H9 (cell line): ENCODE measurements at regions not wholly inside any gene's neighbourhood (a gene's known extent, or its start where the extent isn't known, plus 50 kb on each side); places are given as distances from the start of the nearest gene placed in this dataset.

Source experiments
- DNase-seq: peaks from one replicate; pipeline ENCODE4 v3.0.0-alpha.2; 2017
- H2AFZ ChIP-seq: one replicate; pipeline ENCODE4 v1.6.1; 2013; ENCODE audit warnings: mild to moderate bottlenecking, low read length, control low read depth, moderate library complexity
- H2AK5ac ChIP-seq: 2 replicates; pipeline ENCODE4 v1.6.1; 2013; ENCODE audit warnings: low read length, control low read depth, mixed read lengths; ENCODE audit not compliant: insufficient read length
- H2BK120ac ChIP-seq: one replicate; pipeline ENCODE4 v1.6.1; 2013; ENCODE audit warnings: low read depth, mild to moderate bottlenecking, low read length, control low read depth, inconsistent platforms; ENCODE audit not compliant: poor library complexity, severe bottlenecking
- H2BK12ac ChIP-seq: 2 replicates; pipeline ENCODE4 v1.6.1; 2013; ENCODE audit warnings: low read length, control low read depth, mixed read lengths, low read depth; ENCODE audit not compliant: insufficient read length
- H2BK15ac ChIP-seq: 2 replicates; pipeline ENCODE4 v1.6.1; 2013; ENCODE audit warnings: low read depth, low read length, control low read depth
- H2BK20ac ChIP-seq: one replicate; pipeline ENCODE4 v1.6.1; 2013; ENCODE audit warnings: low read depth, mild to moderate bottlenecking, low read length, control low read depth, inconsistent platforms; ENCODE audit not compliant: poor library complexity, severe bottlenecking
- H2BK5ac ChIP-seq: 2 replicates; pipeline ENCODE4 v1.6.1; 2013; ENCODE audit warnings: low read length, control low read depth, mixed read lengths; ENCODE audit not compliant: insufficient read length
- H3K14ac ChIP-seq: 2 replicates; pipeline ENCODE4 v1.6.1; 2013; ENCODE audit warnings: low read length, control low read depth; ENCODE audit not compliant: insufficient read depth
- H3K18ac ChIP-seq: 2 replicates; pipeline ENCODE4 v1.6.1; 2013; ENCODE audit warnings: low read depth, mild to moderate bottlenecking, mixed read lengths, low read length, control low read depth; ENCODE audit not compliant: insufficient read length
- H3K23ac ChIP-seq: 2 replicates; pipeline ENCODE4 v1.6.1; 2013; ENCODE audit warnings: low read length, control low read depth, mixed read lengths, low read depth; ENCODE audit not compliant: insufficient read length
- H3K23me2 ChIP-seq: 2 replicates; pipeline ENCODE4 v1.6.1; 2013; ENCODE audit warnings: low read depth, mild to moderate bottlenecking, mixed read lengths, low read length, control low read depth; ENCODE audit not compliant: insufficient read length, poor library complexity, severe bottlenecking
- H3K27ac ChIP-seq: 2 replicates; pipeline ENCODE4 v1.5.1; 2013; ENCODE audit warnings: low read length, control low read depth, mixed read lengths, low read depth; ENCODE audit not compliant: insufficient read length
- H3K27me3 ChIP-seq: 2 replicates; pipeline ENCODE4 v1.6.1; 2013; ENCODE audit warnings: low read length, control low read depth, inconsistent platforms; ENCODE audit not compliant: insufficient read depth
- H3K4ac ChIP-seq: 2 replicates; pipeline ENCODE4 v1.6.1; 2013; ENCODE audit warnings: low read depth, mild to moderate bottlenecking, control low read depth, inconsistent platforms, low read length, moderate library complexity
- H3K4me1 ChIP-seq: 2 replicates; pipeline ENCODE4 v1.6.1; 2013; ENCODE audit warnings: low read length, control low read depth, inconsistent platforms; ENCODE audit not compliant: insufficient read depth
- H3K4me2 ChIP-seq: 2 replicates; pipeline ENCODE4 v1.6.1; 2013; ENCODE audit warnings: low read length, control low read depth, mixed read lengths; ENCODE audit not compliant: insufficient read length, insufficient read depth
- H3K56ac ChIP-seq: 2 replicates; pipeline ENCODE4 v1.6.1; 2013; ENCODE audit warnings: low read depth, mild to moderate bottlenecking, mixed read lengths, low read length, control low read depth; ENCODE audit not compliant: insufficient read length
- H3K79me1 ChIP-seq: 2 replicates; pipeline ENCODE4 v1.6.1; 2013; ENCODE audit warnings: low read depth, mild to moderate bottlenecking, moderate library complexity, low read length, control low read depth, inconsistent platforms; ENCODE audit not compliant: insufficient read depth, poor library complexity, severe bottlenecking
- H3K79me2 ChIP-seq: 2 replicates; pipeline ENCODE4 v1.6.1; 2013; ENCODE audit warnings: low read length, control low read depth, inconsistent platforms; ENCODE audit not compliant: insufficient read depth
- H3K9ac ChIP-seq: 2 replicates; pipeline ENCODE4 v1.6.1; 2013; ENCODE audit warnings: low read length, control low read depth, mixed read lengths; ENCODE audit not compliant: insufficient read length; ENCODE audit errors: extremely low read depth
- H3K9me3 ChIP-seq: one replicate; pipeline ENCODE4 v1.6.1; 2013; ENCODE audit warnings: low read depth, low read length, inconsistent platforms; ENCODE audit not compliant: control insufficient read depth
- H3T11ph ChIP-seq: one replicate; pipeline ENCODE4 v1.6.1; 2013; ENCODE audit warnings: mild to moderate bottlenecking, low read length, control low read depth, inconsistent platforms
- H4K20me1 ChIP-seq: one replicate; pipeline ENCODE4 v1.6.1; 2013; ENCODE audit not compliant: control insufficient read depth, insufficient read length, insufficient read depth
- H4K5ac ChIP-seq: 2 replicates; pipeline ENCODE4 v1.6.1; 2013; ENCODE audit warnings: low read depth, mild to moderate bottlenecking, mixed read lengths, low read length, control low read depth; ENCODE audit not compliant: insufficient read length
- H4K8ac ChIP-seq: replicated peaks from 2 replicates; pipeline ENCODE4 v1.6.1; 2013; ENCODE audit warnings: low read length, control low read depth, mixed read lengths, low read depth; ENCODE audit not compliant: insufficient read length
- H4K91ac ChIP-seq: 2 replicates; pipeline ENCODE4 v1.6.1; 2013; ENCODE audit warnings: low read depth, mild to moderate bottlenecking, moderate library complexity, mixed read lengths, low read length, control low read depth; ENCODE audit not compliant: insufficient read length
- H3K27ac Mint-ChIP-seq, 3 experiments: 2 replicates in 2 of 3; 3 replicates in 1 of 3; pipeline ENCODE4 v1.8.0; 2020 to 2021; ENCODE audit warnings: mixed read lengths in 3 of 3, mild to moderate bottlenecking in 1 of 3, moderate library complexity in 1 of 3
- H3K27me3 Mint-ChIP-seq: 2 replicates; pipeline ENCODE4 v1.8.0; 2021; ENCODE audit warnings: low read depth, mild to moderate bottlenecking, moderate library complexity, mixed read lengths
- H3K36me3 Mint-ChIP-seq, 3 experiments: 2 replicates in 2 of 3; 3 replicates in 1 of 3; pipeline ENCODE4 v1.8.0; 2020 to 2021; ENCODE audit warnings: low read depth in 3 of 3, mixed read lengths in 3 of 3; ENCODE audit not compliant: insufficient read depth in 1 of 3
- H3K4me1 Mint-ChIP-seq, 2 experiments: 2 replicates each; pipeline ENCODE4 v1.8.0; 2020; ENCODE audit warnings: mixed read lengths in 2 of 2
- H3K4me3 Mint-ChIP-seq, 2 experiments: 2 replicates in 1 of 2; 3 replicates in 1 of 2; pipeline ENCODE4 v1.8.0; 2020 to 2021; ENCODE audit warnings: mild to moderate bottlenecking in 2 of 2, mixed read lengths in 2 of 2, moderate library complexity in 1 of 2
- H3K9me3 Mint-ChIP-seq, 2 experiments: 2 replicates in 1 of 2; 3 replicates in 1 of 2; pipeline ENCODE4 v1.8.0; 2020; ENCODE audit warnings: mild to moderate bottlenecking in 2 of 2, mixed read lengths in 2 of 2, moderate library complexity in 1 of 2
- WGBS: extraction: QIAGEN DNeasy Blood & Tissue Kit; methylation state at CpG from one replicate; pipeline ENCODE4 v1.1.7; 2013; ENCODE audit warnings: missing lambda C conversion rate, low lambda C conversion rate, mixed read lengths; ENCODE audit not compliant: insufficient read length; ENCODE audit errors: extremely low coverage; 5-methylcytosine and 5-hydroxymethylcytosine counted together
- TF ChIP-seq, protein P1 (sequence below): fragments of 200-600 bp; sonication (generic); conservative IDR thresholded peaks from 3 replicates; pipeline ENCODE4 v1.8.0; 2021; ENCODE audit warnings: antibody characterized with exemption, mild to moderate bottlenecking

DNA sequence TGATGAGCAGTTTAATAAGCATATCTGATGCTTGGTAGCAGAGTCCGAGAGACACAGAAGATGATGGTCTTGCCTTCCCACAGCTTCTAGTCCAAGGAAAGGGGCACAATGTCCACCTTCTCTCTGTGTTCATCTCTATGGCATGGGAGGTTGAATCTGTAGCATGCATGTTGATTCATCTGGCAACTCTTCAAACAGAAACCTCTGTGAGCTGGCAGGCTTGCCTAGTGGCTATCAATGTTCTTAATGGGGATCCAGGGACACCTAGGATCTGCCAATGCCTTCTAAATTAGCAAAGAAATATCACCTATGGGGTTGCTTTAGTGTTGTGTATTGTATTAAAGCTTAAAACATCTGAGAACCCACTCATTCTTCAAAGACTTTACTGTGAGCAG, 170.8 kb downstream of the INO80D start:
- H2AFZ ChIP-seq, result no peak overlapping the region
- H3K4me1 ChIP-seq, result no peaks in the 10 kb centered on the region
- H4K20me1 ChIP-seq, result no peaks in the 10 kb centered on the region
- no peak overlapping the region for H2BK12ac ChIP-seq
- Mint-ChIP-seq H3K36me3 (peaks cover 0 to 4% (median 2%) of the 10 kb centered on the region in 3 experiments; a peak in 2 of 7 replicates), H3K4me1 (no peaks in the 10 kb centered on the region), H3K27me3 (peaks cover 2% of the 10 kb centered on the region; the same call in 1 of the 2 replicates), H3K4me3 (no peak overlapping the region), H3K9me3 (peaks cover 3 to 6% of the 10 kb centered on the region in 2 experiments; a peak in 2 of 5 replicates), H3K27ac (no peak overlapping the region)
- no peak overlapping the region for H3K4ac ChIP-seq
- DNase-seq, result no peak
- no peak overlapping the region for H3K9ac ChIP-seq
- H2BK5ac ChIP-seq, result no peak overlapping the region
- H3K14ac ChIP-seq, result no peak overlapping the region
- no peak overlapping the region for H3K27ac ChIP-seq
- H3K9me3 ChIP-seq, result no peaks in the 10 kb centered on the region
- H3K79me1 ChIP-seq, result no peaks in the 10 kb centered on the region
- no peak overlapping the region for H2BK120ac ChIP-seq
- no peak overlapping the region for H3K18ac ChIP-seq
- no peak overlapping the region for H3K56ac ChIP-seq
- no peak overlapping the region for H3K23ac ChIP-seq
- no peaks in the 10 kb centered on the region for H3K79me2 ChIP-seq
- no peak overlapping the region for H3K4me2 ChIP-seq
- H4K5ac ChIP-seq, result no peak overlapping the region
- no peak overlapping the region for H4K8ac ChIP-seq
- H4K91ac ChIP-seq, result no peak overlapping the region
- no CpG with 5 or more reads among the region's 1 CpG for WGBS
- H3K23me2 ChIP-seq, result no peaks in the 10 kb centered on the region
- H3K27me3 ChIP-seq, result no peaks in the 10 kb centered on the region
- H3T11ph ChIP-seq, result no peak overlapping the region
- TF ChIP-seq, protein P1, sequence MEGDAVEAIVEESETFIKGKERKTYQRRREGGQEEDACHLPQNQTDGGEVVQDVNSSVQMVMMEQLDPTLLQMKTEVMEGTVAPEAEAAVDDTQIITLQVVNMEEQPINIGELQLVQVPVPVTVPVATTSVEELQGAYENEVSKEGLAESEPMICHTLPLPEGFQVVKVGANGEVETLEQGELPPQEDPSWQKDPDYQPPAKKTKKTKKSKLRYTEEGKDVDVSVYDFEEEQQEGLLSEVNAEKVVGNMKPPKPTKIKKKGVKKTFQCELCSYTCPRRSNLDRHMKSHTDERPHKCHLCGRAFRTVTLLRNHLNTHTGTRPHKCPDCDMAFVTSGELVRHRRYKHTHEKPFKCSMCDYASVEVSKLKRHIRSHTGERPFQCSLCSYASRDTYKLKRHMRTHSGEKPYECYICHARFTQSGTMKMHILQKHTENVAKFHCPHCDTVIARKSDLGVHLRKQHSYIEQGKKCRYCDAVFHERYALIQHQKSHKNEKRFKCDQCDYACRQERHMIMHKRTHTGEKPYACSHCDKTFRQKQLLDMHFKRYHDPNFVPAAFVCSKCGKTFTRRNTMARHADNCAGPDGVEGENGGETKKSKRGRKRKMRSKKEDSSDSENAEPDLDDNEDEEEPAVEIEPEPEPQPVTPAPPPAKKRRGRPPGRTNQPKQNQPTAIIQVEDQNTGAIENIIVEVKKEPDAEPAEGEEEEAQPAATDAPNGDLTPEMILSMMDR, result no peak
- H2BK15ac ChIP-seq, result no peak overlapping the region
- no peak overlapping the region for H2BK20ac ChIP-seq
- H2AK5ac ChIP-seq, result no peak overlapping the region
